CD14-positive monocyte (primary cell): ENCODE measurements at regions not wholly inside any gene's neighbourhood (a gene's known extent, or its start where the extent isn't known, plus 50 kb on each side); places are given as distances from the start of the nearest gene placed in this dataset.

ENCODE experiments used
- DNase-seq, 3 donors: peaks; one replicate each; pipeline ENCODE4 v3.0.0-alpha.2; 2011 to 2022
- H2AFZ ChIP-seq: 2 replicates; pipeline ENCODE4 v1.6.0; 2012; ENCODE audit warnings: mild to moderate bottlenecking, low read depth, low read length, inconsistent platforms; ENCODE audit not compliant: insufficient read depth, poor library complexity, severe bottlenecking
- H3K27ac ChIP-seq, 2 donors: 1 replicate in 1 of 2; 2 replicates in 1 of 2; pipeline ENCODE4 v1.5.1; 2012 to 2013; ENCODE audit warnings: low read length in 2 of 2, control low read depth in 1 of 2, inconsistent platforms in 1 of 2, low read depth in 1 of 2, mild to moderate bottlenecking in 1 of 2
- H3K27me3 ChIP-seq, 2 donors: one replicate each; pipeline versions ENCODE4 v1.6.0 to v1.6.1; 2011 to 2013; ENCODE audit warnings: low read length in 2 of 2; ENCODE audit not compliant: control insufficient read depth in 2 of 2, insufficient read depth in 2 of 2
- H3K36me3 ChIP-seq, 2 donors: replicated peaks in 1 of 2; 1 replicate in 1 of 2; 2 replicates in 1 of 2; pipeline versions ENCODE4 v1.5.1 to v1.6.1; 2012 to 2013; ENCODE audit warnings: low read length in 2 of 2, control low read depth in 1 of 2, inconsistent platforms in 1 of 2, mild to moderate bottlenecking in 1 of 2; ENCODE audit not compliant: insufficient read depth in 2 of 2, control insufficient read depth in 1 of 2
- H3K4me1 ChIP-seq, 2 donors: 1 replicate in 1 of 2; 2 replicates in 1 of 2; pipeline versions ENCODE4 v1.5.1 to v1.6.1; 2012 to 2013; ENCODE audit warnings: low read length in 2 of 2, control low read depth in 1 of 2, inconsistent platforms in 1 of 2, mild to moderate bottlenecking in 1 of 2, moderate library complexity in 1 of 2; ENCODE audit not compliant: insufficient read depth in 2 of 2, control insufficient read depth in 1 of 2
- H3K4me2 ChIP-seq: replicated peaks from 2 replicates; pipeline ENCODE3; 2012; ENCODE audit warnings: low read length, moderate library complexity, mild to moderate bottlenecking; ENCODE audit not compliant: poor library complexity, severe bottlenecking; ENCODE audit errors: extremely low read depth
- H3K4me3 ChIP-seq, 3 experiments: fragments of 200-600 bp in 1 of 3; sonication (generic) in 1 of 3; replicated peaks in 1 of 3; 1 replicate in 2 of 3; 2 replicates in 1 of 3; pipeline ENCODE4 v1.5.1; 2011 to 2013; ENCODE audit warnings: low read length in 3 of 3, mild to moderate bottlenecking in 3 of 3, control low read depth in 2 of 3, low read depth in 2 of 3, inconsistent platforms in 1 of 3, moderate library complexity in 1 of 3
- H3K79me2 ChIP-seq: 2 replicates; pipeline ENCODE4 v1.6.0; 2012; ENCODE audit warnings: mild to moderate bottlenecking, control low read depth, inconsistent platforms, low read length, moderate library complexity; ENCODE audit not compliant: insufficient read depth
- H3K9ac ChIP-seq: 2 replicates; pipeline ENCODE4 v1.6.0; 2017; ENCODE audit warnings: low read length, mild to moderate bottlenecking; ENCODE audit not compliant: insufficient read depth, poor library complexity, severe bottlenecking
- H3K9me3 ChIP-seq, 2 donors: replicated peaks in 1 of 2; 1 replicate in 1 of 2; 2 replicates in 1 of 2; pipeline versions ENCODE4 v1.5.1 to v1.6.1; 2012 to 2013; ENCODE audit warnings: low read length in 2 of 2, control low read depth in 1 of 2; ENCODE audit not compliant: control insufficient read depth in 1 of 2, insufficient read depth in 1 of 2
- H4K20me1 ChIP-seq: 2 replicates; pipeline ENCODE4 v1.6.0; 2012; ENCODE audit warnings: mild to moderate bottlenecking, low read length, control low read depth, moderate library complexity; ENCODE audit not compliant: insufficient read depth
- H3K27ac Mint-ChIP-seq, 7 donors: one replicate each; pipeline ENCODE4 v1.8.0; 2020; ENCODE audit warnings: mild to moderate bottlenecking in 7 of 7, mixed read lengths in 7 of 7, moderate library complexity in 6 of 7, inconsistent platforms in 2 of 7
- H3K27me3 Mint-ChIP-seq, 3 donors: one replicate each; pipeline ENCODE4 v1.8.0; 2021 to 2022; ENCODE audit warnings: low read depth in 3 of 3, mild to moderate bottlenecking in 3 of 3, mixed read lengths in 3 of 3, moderate library complexity in 3 of 3, inconsistent platforms in 1 of 3
- H3K36me3 Mint-ChIP-seq, 2 donors: one replicate each; pipeline ENCODE4 v1.8.0; 2020; ENCODE audit warnings: mixed read lengths in 2 of 2, inconsistent platforms in 1 of 2, mild to moderate bottlenecking in 1 of 2
- H3K4me1 Mint-ChIP-seq: one replicate; pipeline ENCODE4 v1.8.0; 2020; ENCODE audit warnings: mild to moderate bottlenecking, mixed read lengths
- H3K4me3 Mint-ChIP-seq, 2 donors: one replicate each; pipeline ENCODE4 v1.8.0; 2020; ENCODE audit warnings: mild to moderate bottlenecking in 2 of 2, mixed read lengths in 2 of 2, moderate library complexity in 1 of 2
- H3K9me3 Mint-ChIP-seq, 7 donors: one replicate each; pipeline ENCODE4 v1.8.0; 2020 to 2022; ENCODE audit warnings: mixed read lengths in 7 of 7, mild to moderate bottlenecking in 6 of 7, moderate library complexity in 6 of 7, inconsistent platforms in 2 of 7
- WGBS: methylation state at CpG from one replicate; pipeline ENCODE4 v1.1.5; 2013; ENCODE audit warnings: missing lambda C conversion rate; ENCODE audit not compliant: insufficient coverage; 5-methylcytosine and 5-hydroxymethylcytosine counted together
- intact Hi-C, 2 donors: fragments of 100-400 bp; cut with micrococcal nuclease; formaldehyde crosslinking; loops; one replicate each; pipeline versions ENCODE4 v1.15.0 to v1.15.1; 2023
- TF ChIP-seq, protein P1 (sequence below): fragments of 200-600 bp; IDR thresholded peaks from one replicate; pipeline ENCODE4 v1.8.0; 2022; ENCODE audit warnings: antibody characterized with exemption, mild to moderate bottlenecking

GRCh38 chr2:121001641-121002040, 266.0 kb downstream of the GLI2 start:
- no peak overlapping the region for H3K27ac Mint-ChIP-seq
- Histone ChIP-seq H3K27ac (no peak overlapping the region), H3K27me3 (no peaks in the 10 kb centered on the region), H3K9ac (no peak overlapping the region), H3K36me3 (no peaks in the 10 kb centered on the region), H3K4me3 (no peak overlapping the region), H4K20me1 (no peaks in the 10 kb centered on the region), H3K4me2 (no peak overlapping the region), H3K79me2 (no peaks in the 10 kb centered on the region), H3K9me3 (peaks cover 3 to 4% of the 10 kb centered on the region in 2 donors), H3K4me1 (no peaks in the 10 kb centered on the region), H2AFZ (no peak overlapping the region)
- H3K27me3 Mint-ChIP-seq = peaks cover 1 to 3% (median 2%) of the 10 kb centered on the region in 3 donors
- DNase-seq = no peak
- TF ChIP-seq, protein P1, sequence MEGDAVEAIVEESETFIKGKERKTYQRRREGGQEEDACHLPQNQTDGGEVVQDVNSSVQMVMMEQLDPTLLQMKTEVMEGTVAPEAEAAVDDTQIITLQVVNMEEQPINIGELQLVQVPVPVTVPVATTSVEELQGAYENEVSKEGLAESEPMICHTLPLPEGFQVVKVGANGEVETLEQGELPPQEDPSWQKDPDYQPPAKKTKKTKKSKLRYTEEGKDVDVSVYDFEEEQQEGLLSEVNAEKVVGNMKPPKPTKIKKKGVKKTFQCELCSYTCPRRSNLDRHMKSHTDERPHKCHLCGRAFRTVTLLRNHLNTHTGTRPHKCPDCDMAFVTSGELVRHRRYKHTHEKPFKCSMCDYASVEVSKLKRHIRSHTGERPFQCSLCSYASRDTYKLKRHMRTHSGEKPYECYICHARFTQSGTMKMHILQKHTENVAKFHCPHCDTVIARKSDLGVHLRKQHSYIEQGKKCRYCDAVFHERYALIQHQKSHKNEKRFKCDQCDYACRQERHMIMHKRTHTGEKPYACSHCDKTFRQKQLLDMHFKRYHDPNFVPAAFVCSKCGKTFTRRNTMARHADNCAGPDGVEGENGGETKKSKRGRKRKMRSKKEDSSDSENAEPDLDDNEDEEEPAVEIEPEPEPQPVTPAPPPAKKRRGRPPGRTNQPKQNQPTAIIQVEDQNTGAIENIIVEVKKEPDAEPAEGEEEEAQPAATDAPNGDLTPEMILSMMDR = no peak
- H3K36me3 Mint-ChIP-seq = no peaks in the 10 kb centered on the region
- no peaks in the 10 kb centered on the region for H3K4me1 Mint-ChIP-seq
- intact Hi-C loops = no loop called here
- H3K9me3 Mint-ChIP-seq = peaks cover 4 to 18% (median 9%) of the 10 kb centered on the region in 7 donors
- H3K4me3 Mint-ChIP-seq = no peak overlapping the region

GRCh38 chr2:121002597-121002996, 266.9 kb downstream of the GLI2 start:
- H3K4me1 Mint-ChIP-seq = no peaks in the 10 kb centered on the region
- no peak overlapping the region for H2AFZ ChIP-seq
- peaks cover 3 to 4% of the 10 kb centered on the region in 2 donors for H3K9me3 ChIP-seq
- peaks cover 4 to 18% (median 11%) of the 10 kb centered on the region in 7 donors for H3K9me3 Mint-ChIP-seq
- H3K9ac ChIP-seq = no peak overlapping the region
- H3K4me2 ChIP-seq = no peak overlapping the region
- 0% methylated on average over 1 of the region's 1 CpG for WGBS
- no peaks in the 10 kb centered on the region for H4K20me1 ChIP-seq
- TF ChIP-seq, protein P1 = no peak
- no peak overlapping the region for H3K4me3 Mint-ChIP-seq
- intact Hi-C loops = no loop called here
- H3K79me2 ChIP-seq = no peaks in the 10 kb centered on the region
- no peaks in the 10 kb centered on the region for H3K36me3 Mint-ChIP-seq
- no peak for DNase-seq
- no peak overlapping the region for H3K27ac Mint-ChIP-seq
- no peaks in the 10 kb centered on the region for H3K27me3 ChIP-seq
- H3K4me3 ChIP-seq = no peak overlapping the region
- H3K4me1 ChIP-seq = no peaks in the 10 kb centered on the region
- no peaks in the 10 kb centered on the region for H3K36me3 ChIP-seq
- H3K27ac ChIP-seq = no peak overlapping the region
- peaks cover 0 to 4% (median 2%) of the 10 kb centered on the region in 3 donors for H3K27me3 Mint-ChIP-seq
